CD14-positive monocyte (primary cell): ENCODE measurements at regions not wholly inside any gene's neighbourhood (a gene's known extent, or its start where the extent isn't known, plus 50 kb on each side); places are given as distances from the start of the nearest gene placed in this dataset.

Experiments used
- DNase-seq, 3 donors: peaks; one replicate each; pipeline ENCODE4 v3.0.0-alpha.2; 2011 to 2022
- H2AFZ ChIP-seq: 2 replicates; pipeline ENCODE4 v1.6.0; 2012; ENCODE audit warnings: mild to moderate bottlenecking, low read depth, low read length, inconsistent platforms; ENCODE audit not compliant: insufficient read depth, poor library complexity, severe bottlenecking
- H3K27ac ChIP-seq, 2 donors: 1 replicate in 1 of 2; 2 replicates in 1 of 2; pipeline ENCODE4 v1.5.1; 2012 to 2013; ENCODE audit warnings: low read length in 2 of 2, control low read depth in 1 of 2, inconsistent platforms in 1 of 2, low read depth in 1 of 2, mild to moderate bottlenecking in 1 of 2
- H3K27me3 ChIP-seq, 2 donors: one replicate each; pipeline versions ENCODE4 v1.6.0 to v1.6.1; 2011 to 2013; ENCODE audit warnings: low read length in 2 of 2; ENCODE audit not compliant: control insufficient read depth in 2 of 2, insufficient read depth in 2 of 2
- H3K36me3 ChIP-seq, 2 donors: replicated peaks in 1 of 2; 1 replicate in 1 of 2; 2 replicates in 1 of 2; pipeline versions ENCODE4 v1.5.1 to v1.6.1; 2012 to 2013; ENCODE audit warnings: low read length in 2 of 2, control low read depth in 1 of 2, inconsistent platforms in 1 of 2, mild to moderate bottlenecking in 1 of 2; ENCODE audit not compliant: insufficient read depth in 2 of 2, control insufficient read depth in 1 of 2
- H3K4me1 ChIP-seq, 2 donors: 1 replicate in 1 of 2; 2 replicates in 1 of 2; pipeline versions ENCODE4 v1.5.1 to v1.6.1; 2012 to 2013; ENCODE audit warnings: low read length in 2 of 2, control low read depth in 1 of 2, inconsistent platforms in 1 of 2, mild to moderate bottlenecking in 1 of 2, moderate library complexity in 1 of 2; ENCODE audit not compliant: insufficient read depth in 2 of 2, control insufficient read depth in 1 of 2
- H3K4me2 ChIP-seq: replicated peaks from 2 replicates; pipeline ENCODE3; 2012; ENCODE audit warnings: low read length, moderate library complexity, mild to moderate bottlenecking; ENCODE audit not compliant: poor library complexity, severe bottlenecking; ENCODE audit errors: extremely low read depth
- H3K4me3 ChIP-seq, 3 experiments: fragments of 200-600 bp in 1 of 3; sonication (generic) in 1 of 3; replicated peaks in 1 of 3; 1 replicate in 2 of 3; 2 replicates in 1 of 3; pipeline ENCODE4 v1.5.1; 2011 to 2013; ENCODE audit warnings: low read length in 3 of 3, mild to moderate bottlenecking in 3 of 3, control low read depth in 2 of 3, low read depth in 2 of 3, inconsistent platforms in 1 of 3, moderate library complexity in 1 of 3
- H3K79me2 ChIP-seq: 2 replicates; pipeline ENCODE4 v1.6.0; 2012; ENCODE audit warnings: mild to moderate bottlenecking, control low read depth, inconsistent platforms, low read length, moderate library complexity; ENCODE audit not compliant: insufficient read depth
- H3K9ac ChIP-seq: 2 replicates; pipeline ENCODE4 v1.6.0; 2017; ENCODE audit warnings: low read length, mild to moderate bottlenecking; ENCODE audit not compliant: insufficient read depth, poor library complexity, severe bottlenecking
- H3K9me3 ChIP-seq, 2 donors: replicated peaks in 1 of 2; 1 replicate in 1 of 2; 2 replicates in 1 of 2; pipeline versions ENCODE4 v1.5.1 to v1.6.1; 2012 to 2013; ENCODE audit warnings: low read length in 2 of 2, control low read depth in 1 of 2; ENCODE audit not compliant: control insufficient read depth in 1 of 2, insufficient read depth in 1 of 2
- H4K20me1 ChIP-seq: 2 replicates; pipeline ENCODE4 v1.6.0; 2012; ENCODE audit warnings: mild to moderate bottlenecking, low read length, control low read depth, moderate library complexity; ENCODE audit not compliant: insufficient read depth
- H3K27ac Mint-ChIP-seq, 7 donors: one replicate each; pipeline ENCODE4 v1.8.0; 2020; ENCODE audit warnings: mild to moderate bottlenecking in 7 of 7, mixed read lengths in 7 of 7, moderate library complexity in 6 of 7, inconsistent platforms in 2 of 7
- H3K27me3 Mint-ChIP-seq, 3 donors: one replicate each; pipeline ENCODE4 v1.8.0; 2021 to 2022; ENCODE audit warnings: low read depth in 3 of 3, mild to moderate bottlenecking in 3 of 3, mixed read lengths in 3 of 3, moderate library complexity in 3 of 3, inconsistent platforms in 1 of 3
- H3K36me3 Mint-ChIP-seq, 2 donors: one replicate each; pipeline ENCODE4 v1.8.0; 2020; ENCODE audit warnings: mixed read lengths in 2 of 2, inconsistent platforms in 1 of 2, mild to moderate bottlenecking in 1 of 2
- H3K4me1 Mint-ChIP-seq: one replicate; pipeline ENCODE4 v1.8.0; 2020; ENCODE audit warnings: mild to moderate bottlenecking, mixed read lengths
- H3K4me3 Mint-ChIP-seq, 2 donors: one replicate each; pipeline ENCODE4 v1.8.0; 2020; ENCODE audit warnings: mild to moderate bottlenecking in 2 of 2, mixed read lengths in 2 of 2, moderate library complexity in 1 of 2
- H3K9me3 Mint-ChIP-seq, 7 donors: one replicate each; pipeline ENCODE4 v1.8.0; 2020 to 2022; ENCODE audit warnings: mixed read lengths in 7 of 7, mild to moderate bottlenecking in 6 of 7, moderate library complexity in 6 of 7, inconsistent platforms in 2 of 7
- CTCF ChIP-seq: fragments of 200-600 bp; IDR thresholded peaks from one replicate; pipeline ENCODE4 v1.8.0; 2022; ENCODE audit warnings: antibody characterized with exemption, mild to moderate bottlenecking
- WGBS: methylation state at CpG from one replicate; pipeline ENCODE4 v1.1.5; 2013; ENCODE audit warnings: missing lambda C conversion rate; ENCODE audit not compliant: insufficient coverage; 5-methylcytosine and 5-hydroxymethylcytosine counted together
- intact Hi-C, 2 donors: fragments of 100-400 bp; cut with micrococcal nuclease; formaldehyde crosslinking; loops; one replicate each; pipeline versions ENCODE4 v1.15.0 to v1.15.1; 2023

GRCh38 chr1:239262538-239262937, 123.8 kb upstream of the CHRM3 start:
- Histone ChIP-seq H3K9ac (no peak overlapping the region), H3K36me3 (no peaks in the 10 kb centered on the region), H3K4me1 (no peaks in the 10 kb centered on the region), H3K4me2 (no peak overlapping the region), H4K20me1 (no peaks in the 10 kb centered on the region), H3K9me3 (peaks cover 0 to 4% of the 10 kb centered on the region in 2 donors), H3K27ac (no peak overlapping the region), H3K79me2 (no peaks in the 10 kb centered on the region), H3K27me3 (no peaks in the 10 kb centered on the region), H3K4me3 (no peak overlapping the region), H2AFZ (no peak overlapping the region)
- Mint-ChIP-seq H3K27me3 (no peaks in the 10 kb centered on the region), H3K9me3 (peaks cover 0 to 3% (median 0%) of the 10 kb centered on the region in 7 donors), H3K4me3 (no peak overlapping the region), H3K27ac (peak overlapping the region in 1 of 7 donors; percentile 64), H3K36me3 (no peaks in the 10 kb centered on the region), H3K4me1 (no peaks in the 10 kb centered on the region)
- WGBS: no CpG with 5 or more reads among the region's 1 CpG
- intact Hi-C loops: no loop called here
- TF ChIP-seq CTCF: no peak
- no peak for DNase-seq

GRCh38 chr1:239261521-239261920, 124.8 kb upstream of the CHRM3 start:
- H3K27ac ChIP-seq: no peak overlapping the region
- WGBS: no CpG with 5 or more reads among the region's 2 CpGs
- no peaks in the 10 kb centered on the region for H3K4me1 ChIP-seq
- H4K20me1 ChIP-seq: no peaks in the 10 kb centered on the region
- DNase-seq: no peak
- no peak overlapping the region for H3K9ac ChIP-seq
- H3K36me3 ChIP-seq: no peaks in the 10 kb centered on the region
- H3K27me3 ChIP-seq: no peaks in the 10 kb centered on the region
- no peak overlapping the region for H2AFZ ChIP-seq
- no peaks in the 10 kb centered on the region for H3K4me1 Mint-ChIP-seq
- no peak overlapping the region for H3K27ac Mint-ChIP-seq
- H3K4me3 Mint-ChIP-seq: no peak overlapping the region
- TF ChIP-seq CTCF: no peak
- H3K4me3 ChIP-seq: no peak overlapping the region
- H3K4me2 ChIP-seq: no peak overlapping the region
- intact Hi-C loops: no loop called here
- H3K79me2 ChIP-seq: no peaks in the 10 kb centered on the region
- peaks cover 0 to 1% (median 0%) of the 10 kb centered on the region in 3 donors for H3K27me3 Mint-ChIP-seq
- H3K36me3 Mint-ChIP-seq: no peaks in the 10 kb centered on the region
- H3K9me3 ChIP-seq: peaks cover 6 to 11% of the 10 kb centered on the region in 2 donors
- peaks cover 2 to 7% (median 5%) of the 10 kb centered on the region in 7 donors for H3K9me3 Mint-ChIP-seq
